Smooth muscle cell (in vitro differentiated cells): ENCODE measurements at regions not wholly inside any gene's neighbourhood (a gene's known extent, or its start where the extent isn't known, plus 50 kb on each side); places are given as distances from the start of the nearest gene placed in this dataset.

ENCODE experiments used
- DNase-seq: peaks from one replicate; lab custom pipeline; 2025; ENCODE audit not compliant: unreplicated experiment; lab: John Stamatoyannopoulos, UW
- H2AFZ ChIP-seq: fragments of 200-600 bp; sonication (generic); 2 replicates; pipeline ENCODE4 v1.6.0; 2016; ENCODE audit warnings: antibody characterized with exemption, low read depth, mild to moderate bottlenecking
- H3F3A ChIP-seq: fragments of 200-600 bp; sonication (generic); 2 replicates; pipeline ENCODE4 v1.6.0; 2017; ENCODE audit warnings: antibody characterized with exemption, low read depth
- H3K27ac ChIP-seq: fragments of 200-600 bp; sonication (generic); 2 replicates; pipeline ENCODE4 v1.5.1; 2016; ENCODE audit warnings: low read depth, mild to moderate bottlenecking
- H3K27me3 ChIP-seq: fragments of 200-600 bp; sonication (generic); 2 replicates; pipeline ENCODE4 v1.6.1; 2016; ENCODE audit warnings: low read depth, mild to moderate bottlenecking
- H3K36me3 ChIP-seq: fragments of 200-600 bp; sonication (generic); 2 replicates; pipeline ENCODE4 v1.5.1; 2016; ENCODE audit warnings: low read depth
- H3K4me1 ChIP-seq: fragments of 200-600 bp; sonication (generic); 2 replicates; pipeline ENCODE4 v1.5.1; 2016; ENCODE audit warnings: low read depth
- H3K4me2 ChIP-seq: fragments of 200-600 bp; sonication (generic); 2 replicates; pipeline ENCODE4 v1.6.0; 2016; ENCODE audit warnings: mild to moderate bottlenecking
- H3K4me3 ChIP-seq: fragments of 200-600 bp; sonication (generic); 2 replicates; pipeline ENCODE4 v1.5.1; 2016; ENCODE audit warnings: mild to moderate bottlenecking
- H3K79me2 ChIP-seq: fragments of 200-600 bp; sonication (generic); 2 replicates; pipeline ENCODE4 v1.6.0; 2016; ENCODE audit warnings: low read depth, mild to moderate bottlenecking
- H3K9ac ChIP-seq: fragments of 200-600 bp; sonication (generic); 2 replicates; pipeline ENCODE4 v1.6.0; 2016; ENCODE audit warnings: low read depth
- H3K9me3 ChIP-seq: fragments of 200-600 bp; sonication (generic); replicated peaks from 2 replicates; pipeline ENCODE4 v1.5.1; 2016; ENCODE audit warnings: low read depth
- H4K20me1 ChIP-seq: fragments of 200-600 bp; sonication (generic); 2 replicates; pipeline ENCODE4 v1.6.0; 2016; ENCODE audit warnings: low read depth
- CTCF ChIP-seq: fragments of 200-600 bp; sonication (generic); IDR thresholded peaks from 2 replicates; pipeline ENCODE4 v1.5.1; 2017; ENCODE audit warnings: borderline replicate concordance, mild to moderate bottlenecking, antibody characterized with exemption; ENCODE audit not compliant: insufficient read depth, poor library complexity, severe bottlenecking
- WGBS: methylation state at CpG from one replicate; pipeline ENCODE4 v1.1.7; 2016; ENCODE audit warnings: low lambda C conversion rate; 5-methylcytosine and 5-hydroxymethylcytosine counted together

- H3K9me3 ChIP-seq, result no peaks in the 10 kb centered on the region
- H3K4me3 ChIP-seq, result no peak overlapping the region
- H3K27me3 ChIP-seq, result no peaks in the 10 kb centered on the region
- H2AFZ ChIP-seq, result no peak overlapping the region
- no peaks in the 10 kb centered on the region for H4K20me1 ChIP-seq
- H3K27ac ChIP-seq, result no peak overlapping the region
- H3K79me2 ChIP-seq, result no peaks in the 10 kb centered on the region
- H3K4me1 ChIP-seq, result no peaks in the 10 kb centered on the region
- WGBS, result 80% methylated on average over 3 of the region's 3 CpGs
- no peaks in the 10 kb centered on the region for H3K36me3 ChIP-seq
- H3K9ac ChIP-seq, result no peak overlapping the region
- no peak for TF ChIP-seq CTCF
- no peak for DNase-seq
- H3K4me2 ChIP-seq, result no peak overlapping the region
- no peaks in the 10 kb centered on the region for H3F3A ChIP-seq
Observed at GRCh38 chr14:25488961-25489360, 439.0 kb upstream of the STXBP6 start.

DNA sequence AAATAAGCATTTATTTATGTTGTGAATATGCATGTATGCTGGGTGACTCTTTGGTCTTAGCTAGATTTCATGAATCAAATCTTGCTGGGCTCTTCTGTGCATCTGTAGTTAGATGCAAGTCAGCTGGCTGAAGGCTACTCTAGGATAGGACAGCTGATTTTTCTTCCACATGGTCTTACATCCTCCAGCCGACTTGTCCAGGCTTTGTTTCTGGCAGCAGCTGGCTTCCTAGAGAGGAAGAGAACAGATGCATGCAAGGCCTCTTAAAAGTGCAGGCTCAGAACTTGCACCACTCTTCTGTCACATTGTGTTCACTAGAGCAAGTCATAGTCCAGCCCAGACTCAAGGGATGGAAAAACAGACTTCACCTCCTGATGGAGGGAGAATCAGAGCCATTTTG is 435.4 kb upstream of the STXBP6 start:
- no peaks in the 10 kb centered on the region for H3K27me3 ChIP-seq
- WGBS, result 53% methylated on average over 1 of the region's 1 CpG
- H3K4me1 ChIP-seq, result no peaks in the 10 kb centered on the region
- H3K4me2 ChIP-seq, result no peak overlapping the region
- H3K9me3 ChIP-seq, result no peaks in the 10 kb centered on the region
- no peak overlapping the region for H2AFZ ChIP-seq
- H3K9ac ChIP-seq, result no peak overlapping the region
- H3F3A ChIP-seq, result no peaks in the 10 kb centered on the region
- TF ChIP-seq CTCF, result no peak
- DNase-seq, result no peak
- H3K4me3 ChIP-seq, result no peak overlapping the region
- H4K20me1 ChIP-seq, result no peaks in the 10 kb centered on the region
- H3K27ac ChIP-seq, result no peak overlapping the region
- no peaks in the 10 kb centered on the region for H3K79me2 ChIP-seq
- H3K36me3 ChIP-seq, result no peaks in the 10 kb centered on the region

DNA sequence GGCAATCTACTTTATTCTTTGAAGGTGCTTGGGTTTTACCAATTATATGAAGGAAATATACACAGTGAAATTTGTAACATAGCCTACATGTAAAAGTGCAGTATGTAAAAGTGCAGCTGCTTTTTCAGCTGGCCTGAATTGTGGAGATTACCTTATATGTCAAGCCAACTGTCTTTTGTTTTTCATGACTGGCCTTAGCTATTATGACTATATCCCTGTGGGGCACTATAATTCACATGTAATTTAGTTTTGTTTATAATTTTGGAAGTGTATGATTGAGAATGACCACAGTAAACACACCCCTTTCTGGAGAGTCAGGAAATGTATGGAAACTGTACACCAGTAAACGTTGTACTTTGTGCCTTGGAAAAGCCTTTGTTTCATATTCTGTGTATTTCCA is 435.0 kb upstream of the STXBP6 start:
- no peak for DNase-seq
- Histone ChIP-seq H3K9me3 (no peaks in the 10 kb centered on the region), H3F3A (no peaks in the 10 kb centered on the region), H3K4me3 (no peak overlapping the region), H3K79me2 (no peaks in the 10 kb centered on the region), H3K9ac (no peak overlapping the region), H3K27me3 (no peaks in the 10 kb centered on the region), H3K36me3 (no peaks in the 10 kb centered on the region), H3K27ac (no peak overlapping the region), H3K4me2 (no peak overlapping the region), H2AFZ (no peak overlapping the region), H4K20me1 (no peaks in the 10 kb centered on the region), H3K4me1 (no peaks in the 10 kb centered on the region)
- 81% methylated on average over 1 of the region's 1 CpG for WGBS
- no peak for TF ChIP-seq CTCF

GRCh38 chr14:25484235-25484634 is 434.3 kb upstream of the STXBP6 start:
- no peak overlapping the region for H3K27ac ChIP-seq
- DNase-seq, result no peak
- no peaks in the 10 kb centered on the region for H4K20me1 ChIP-seq
- H3K36me3 ChIP-seq, result no peaks in the 10 kb centered on the region
- no peak overlapping the region for H2AFZ ChIP-seq
- no peaks in the 10 kb centered on the region for H3F3A ChIP-seq
- H3K79me2 ChIP-seq, result no peaks in the 10 kb centered on the region
- H3K9me3 ChIP-seq, result no peaks in the 10 kb centered on the region
- H3K4me1 ChIP-seq, result no peaks in the 10 kb centered on the region
- H3K4me3 ChIP-seq, result no peak overlapping the region
- no peaks in the 10 kb centered on the region for H3K27me3 ChIP-seq
- no peak for TF ChIP-seq CTCF
- 89% methylated on average over 1 of the region's 1 CpG for WGBS
- H3K4me2 ChIP-seq, result no peak overlapping the region
- H3K9ac ChIP-seq, result no peak overlapping the region
